ENCODE measurements at regions not wholly inside any gene's neighbourhood (a gene's known extent, or its start where the extent isn't known, plus 50 kb on each side); places are given as distances from the start of the nearest gene placed in this dataset.

DNA sequence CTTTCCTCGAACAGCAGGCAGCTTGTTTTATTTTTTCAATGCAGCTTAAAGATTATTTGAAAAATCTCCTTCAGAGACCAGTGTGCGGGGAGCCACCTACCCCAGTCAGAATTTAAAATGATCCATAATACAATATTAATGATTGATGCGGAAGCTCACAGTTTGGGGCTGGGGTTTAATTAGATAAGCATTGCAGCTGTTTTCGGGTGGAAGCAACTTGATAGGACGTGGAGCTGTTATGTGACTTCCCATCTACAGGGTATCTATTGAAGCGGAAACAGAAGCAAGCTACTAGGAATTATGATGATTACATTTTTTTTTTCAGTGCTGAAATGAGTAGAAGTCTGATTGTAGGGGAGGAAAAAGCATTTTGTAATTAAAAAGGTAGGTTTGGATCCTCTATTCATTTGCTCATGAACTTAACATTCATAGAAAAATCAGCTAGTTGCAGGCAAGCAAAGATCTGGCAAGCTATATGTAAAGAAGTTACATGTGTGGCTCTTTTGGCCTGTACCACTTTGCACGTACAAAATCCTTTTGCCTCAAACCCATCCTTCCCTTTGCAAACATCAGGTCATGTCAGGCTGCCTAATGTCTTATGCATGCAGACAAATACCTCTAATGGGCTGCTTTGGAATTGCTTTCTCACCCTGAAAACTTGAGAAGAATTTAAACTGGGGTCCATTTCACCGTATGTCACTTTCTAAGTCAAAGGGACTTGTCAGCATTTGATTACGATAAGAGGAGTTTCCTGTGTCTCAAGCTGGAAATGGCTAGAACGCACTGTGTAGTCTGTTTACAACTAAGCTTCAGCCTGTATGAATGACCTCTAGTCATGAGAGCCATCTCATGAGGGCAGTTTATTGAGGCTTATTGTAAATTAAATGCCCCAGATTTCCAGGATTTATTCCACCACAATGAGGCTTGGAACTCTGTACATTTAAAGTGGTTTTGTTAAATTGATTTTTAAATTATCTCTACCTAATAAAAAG is 267.1 kb upstream of the TMTC4 start:
- in situ Hi-C loops (cut with MboI; ENCODE audit: low sequenced_read_pairs), result no loop called here

DNA sequence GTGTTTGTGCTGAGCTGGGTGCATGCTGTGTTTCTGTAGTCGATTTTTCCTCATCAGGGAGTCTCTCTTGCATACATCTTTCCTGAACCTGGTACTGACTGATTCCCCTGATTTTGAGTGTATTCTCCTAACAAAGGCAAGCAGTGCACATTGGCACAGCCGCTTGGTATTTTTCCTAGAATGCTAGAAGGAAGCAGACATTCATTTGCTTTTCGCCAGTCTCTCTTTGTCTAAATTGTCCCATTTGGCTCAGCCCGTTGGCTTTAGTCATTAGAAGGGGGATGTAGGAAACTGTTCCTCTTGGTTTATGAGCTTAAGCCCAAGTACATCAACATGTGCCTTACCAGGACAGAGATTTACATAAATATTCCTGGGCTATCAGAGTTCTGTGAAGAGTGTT is 266.1 kb upstream of the TMTC4 start:
- in situ Hi-C loops (cut with MboI; ENCODE audit: low sequenced_read_pairs), result no loop called here

DNA sequence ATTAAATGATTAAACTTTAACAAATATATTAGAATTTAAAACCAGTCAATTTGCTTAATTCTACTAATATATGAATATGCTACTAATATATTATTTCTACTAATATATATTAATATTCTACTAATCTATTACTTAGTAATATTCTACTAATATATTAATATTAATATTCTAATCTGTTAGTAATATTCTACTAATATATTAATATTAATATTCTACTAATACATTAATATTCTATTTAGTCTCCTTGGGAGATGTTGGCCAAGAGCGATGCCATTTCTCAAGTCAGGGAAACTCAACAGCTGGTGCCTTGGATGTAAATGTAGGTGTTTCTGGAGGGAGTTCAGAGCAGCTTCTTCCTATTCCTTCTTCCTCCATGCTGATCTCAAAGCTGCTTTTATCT is 259.2 kb upstream of the TMTC4 start:
- in situ Hi-C loops (cut with MboI; ENCODE audit: low sequenced_read_pairs), result no loop called here

DNA sequence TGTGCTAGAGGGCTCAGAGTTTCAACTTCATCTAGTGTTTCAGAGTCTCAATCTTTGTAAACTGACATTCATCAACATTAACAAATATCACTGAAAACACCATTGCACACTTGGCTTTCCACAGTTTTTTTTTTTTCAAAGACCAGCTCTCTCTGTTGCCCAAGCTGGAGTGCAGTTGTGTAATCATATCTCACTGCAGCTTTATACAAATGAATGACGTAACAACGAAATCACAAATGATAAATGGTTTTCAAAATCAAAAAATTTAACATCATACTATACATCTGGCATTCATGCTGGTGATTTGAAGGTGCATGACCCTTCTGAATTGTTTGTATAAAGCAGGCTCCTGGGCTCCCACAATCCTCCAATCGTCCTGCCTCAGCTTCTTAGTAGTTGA is 248.0 kb upstream of the TMTC4 start:
- in situ Hi-C loops (cut with MboI; ENCODE audit: low sequenced_read_pairs), result no loop called here

GRCh38 chr13:100921139-100921538 is 246.5 kb upstream of the TMTC4 start:
- in situ Hi-C loops (cut with MboI; ENCODE audit: low sequenced_read_pairs), result no loop called here

- in situ Hi-C loops (cut with MboI; ENCODE audit: low sequenced_read_pairs), result no loop called here
Observed at GRCh38 chr13:100917011-100917410, 242.4 kb upstream of the TMTC4 start.

DNA sequence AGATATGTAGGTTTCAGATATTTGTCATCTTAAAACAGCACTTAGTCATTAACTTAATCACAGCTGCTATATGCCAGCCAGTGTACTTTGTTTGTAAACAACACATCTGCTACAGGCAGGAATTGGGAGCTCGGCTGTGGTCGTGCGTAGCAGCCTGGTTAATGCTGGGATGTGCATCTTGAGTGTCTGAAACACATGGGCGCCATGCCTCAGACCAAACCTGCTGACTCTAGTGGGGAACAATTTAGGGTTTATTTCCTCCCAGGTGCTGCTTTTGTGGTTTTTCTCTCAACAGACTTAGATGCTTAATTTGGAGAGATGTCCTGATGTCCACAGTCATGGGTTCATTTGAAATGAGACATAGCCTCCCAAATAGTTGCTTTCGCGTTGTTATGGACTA is 238.5 kb upstream of the TMTC4 start:
- in situ Hi-C loops (cut with MboI; ENCODE audit: low sequenced_read_pairs), result no loop called here

GRCh38 chr13:100904293-100904976 is 229.8 kb upstream of the TMTC4 start:
- in situ Hi-C loops (cut with MboI; ENCODE audit: low sequenced_read_pairs), result no loop called here

DNA sequence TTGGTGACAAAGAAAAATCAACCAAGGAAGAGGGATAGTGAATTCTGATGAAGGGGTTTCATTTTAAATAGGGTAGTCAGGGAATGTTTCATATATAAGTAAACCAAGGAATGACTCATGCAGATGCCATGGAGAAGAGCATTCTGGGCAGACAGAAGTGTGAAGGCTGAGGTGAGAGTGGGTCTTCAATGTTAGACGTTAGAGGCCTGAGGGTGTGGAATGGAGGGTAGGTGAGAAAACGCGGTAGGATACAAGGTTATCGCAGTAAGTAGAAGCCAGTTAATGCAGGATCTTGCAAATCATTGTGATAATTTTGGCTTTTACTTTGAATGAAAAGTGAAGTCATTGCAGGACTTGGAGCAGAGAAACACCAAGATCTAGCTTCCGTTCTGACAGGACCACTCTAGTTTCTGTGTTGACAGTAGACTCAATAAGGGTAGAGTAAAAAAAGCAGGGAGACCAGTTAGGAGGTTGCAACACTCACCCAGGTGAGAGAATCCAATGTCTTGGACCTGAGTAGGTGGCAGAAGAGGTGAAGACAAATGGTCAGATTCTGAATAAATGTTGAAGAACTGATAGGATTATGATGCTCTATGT is 225.2 kb upstream of the TMTC4 start:
- in situ Hi-C loops (cut with MboI; ENCODE audit: low sequenced_read_pairs), result no loop called here

DNA sequence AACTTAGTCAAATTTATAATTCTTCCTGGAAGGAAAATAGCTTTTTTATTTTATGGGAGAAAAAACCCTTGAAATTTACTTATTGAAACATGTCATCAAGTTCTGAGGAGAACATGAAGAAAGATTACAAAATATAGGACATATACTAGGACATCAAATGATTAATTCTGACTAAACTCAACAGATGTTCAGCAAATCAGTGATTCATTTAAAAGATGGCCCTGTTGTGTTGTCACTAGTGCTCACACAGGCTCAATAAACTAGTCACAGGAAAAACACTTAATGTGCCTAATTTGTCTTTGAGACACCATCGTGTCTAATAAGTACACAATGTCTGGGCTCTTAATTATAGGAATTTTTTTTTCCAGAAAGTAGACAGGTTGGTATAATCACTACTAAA is 223.8 kb upstream of the TMTC4 start:
- in situ Hi-C loops (cut with MboI; ENCODE audit: low sequenced_read_pairs), result no loop called here

DNA sequence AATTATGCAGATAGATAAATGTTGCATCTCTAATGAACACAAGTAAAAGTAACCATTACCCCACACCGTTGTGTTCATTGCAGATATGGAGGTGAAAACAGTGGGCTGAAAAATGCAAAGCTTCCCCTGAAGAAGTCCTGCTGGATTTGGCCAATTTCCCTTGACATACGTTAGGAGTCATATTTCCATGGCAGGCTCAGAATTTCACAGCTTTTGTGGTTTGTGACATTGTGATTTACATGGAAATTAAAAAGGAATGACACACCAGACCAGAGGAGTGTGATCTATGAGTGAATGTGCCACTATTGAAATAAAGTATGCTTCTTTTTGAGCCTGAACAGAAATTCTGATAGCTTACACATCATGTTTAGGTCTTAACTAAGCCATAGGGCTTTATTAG is 221.1 kb upstream of the TMTC4 start:
- in situ Hi-C loops (cut with MboI; ENCODE audit: low sequenced_read_pairs), result no loop called here

GRCh38 chr13:100892981-100893380 is 218.4 kb upstream of the TMTC4 start:
- in situ Hi-C loops (cut with MboI; ENCODE audit: low sequenced_read_pairs), result no loop called here

- in situ Hi-C loops (cut with MboI; ENCODE audit: low sequenced_read_pairs), result no loop called here
Observed at GRCh38 chr13:100890645-100891044, 216.1 kb upstream of the TMTC4 start.

GRCh38 chr13:100887729-100888151 is 213.1 kb upstream of the TMTC4 start:
- in situ Hi-C loops (cut with MboI; ENCODE audit: low sequenced_read_pairs), result no loop called here

DNA sequence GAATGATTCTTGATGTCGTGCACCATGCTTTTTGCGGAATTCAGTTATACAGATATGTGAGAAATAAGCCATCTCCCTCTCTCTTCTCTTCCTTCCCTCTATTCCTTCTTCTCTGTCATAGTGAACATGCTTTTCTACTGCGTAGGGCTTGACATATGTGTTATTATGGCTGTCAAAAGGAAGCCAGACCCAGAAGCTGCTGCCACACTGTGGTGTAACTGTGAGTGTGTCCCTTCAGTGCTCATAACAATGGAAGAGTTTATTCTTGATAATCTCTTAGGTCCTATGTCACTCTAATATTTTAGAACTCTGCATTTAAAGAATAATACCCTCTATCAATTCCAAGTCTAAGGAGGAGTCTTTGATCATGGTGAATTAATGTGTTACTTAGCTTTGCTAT is 208.9 kb upstream of the TMTC4 start:
- in situ Hi-C loops (cut with MboI; ENCODE audit: low sequenced_read_pairs), result no loop called here

- in situ Hi-C loops (cut with MboI; ENCODE audit: low sequenced_read_pairs), result no loop called here
Observed at GRCh38 chr13:100881291-100881864, 206.8 kb upstream of the TMTC4 start.

GRCh38 chr13:100880166-100880565 is 205.6 kb upstream of the TMTC4 start:
- in situ Hi-C loops (cut with MboI; ENCODE audit: low sequenced_read_pairs), result no loop called here

- in situ Hi-C loops (cut with MboI; ENCODE audit: low sequenced_read_pairs), result no loop called here
Observed at GRCh38 chr13:100879255-100879654, 204.7 kb upstream of the TMTC4 start.

DNA sequence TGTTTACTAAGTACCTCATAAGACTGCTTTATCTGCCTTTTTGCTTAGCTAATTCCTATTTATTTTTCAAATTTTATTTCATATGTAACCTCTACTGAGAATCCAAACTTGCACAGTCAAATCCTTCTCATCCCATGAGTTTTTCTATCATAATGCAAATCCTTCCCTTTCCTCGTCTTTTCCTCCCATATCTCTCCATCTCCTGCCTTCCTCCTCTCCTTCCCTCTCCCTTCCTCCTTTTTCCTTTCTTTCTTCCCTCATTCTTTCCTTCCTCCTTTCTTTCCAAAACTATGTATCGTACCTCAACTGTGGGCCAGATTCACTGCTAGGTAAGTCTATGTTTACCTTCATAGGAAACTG is 201.4 kb upstream of the TMTC4 start:
- in situ Hi-C loops (cut with MboI; ENCODE audit: low sequenced_read_pairs), result no loop called here

DNA sequence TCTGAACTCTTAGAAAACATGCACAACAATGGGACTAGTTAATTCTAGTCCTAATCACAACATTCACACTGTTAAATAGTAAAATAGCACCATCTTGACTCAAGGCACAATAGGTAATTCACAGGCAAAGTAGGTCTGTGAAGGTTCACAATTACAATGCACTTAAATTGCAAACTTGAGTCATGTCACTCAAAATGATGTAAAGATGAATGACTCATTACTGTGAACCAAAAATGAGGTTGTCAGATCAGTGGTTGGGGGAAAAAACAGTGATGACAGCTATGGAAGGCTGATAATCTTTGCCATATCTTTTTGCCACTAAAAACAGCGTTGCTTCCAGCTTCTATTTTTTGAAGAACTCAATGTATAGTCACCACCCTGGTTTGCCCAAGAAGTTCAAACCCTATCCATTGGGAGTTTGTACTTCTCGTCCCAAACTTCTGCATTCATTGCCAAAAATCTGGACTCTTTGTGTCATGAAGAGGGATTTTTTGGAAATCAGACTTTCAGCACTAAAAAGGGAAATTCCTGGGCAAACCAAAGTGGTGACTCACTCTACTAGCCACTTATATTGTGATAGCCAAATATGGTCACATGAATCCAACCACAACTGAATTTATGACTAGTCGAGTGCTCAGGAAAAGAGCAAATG is 200.9 kb upstream of the TMTC4 start:
- in situ Hi-C loops (cut with MboI; ENCODE audit: low sequenced_read_pairs), result no loop called here

GRCh38 chr13:100872761-100873160 is 198.2 kb upstream of the TMTC4 start:
- in situ Hi-C loops (cut with MboI; ENCODE audit: low sequenced_read_pairs), result no loop called here
